Prostate gland (tissue), 2 donors: ENCODE measurements at regions not wholly inside any gene's neighbourhood (a gene's known extent, or its start where the extent isn't known, plus 50 kb on each side); places are given as distances from the start of the nearest gene placed in this dataset.

Source experiments
- CTCF ChIP-seq, 4 experiments: fragments of 200-600 bp in 2 of 4; fragments of 450-650 bp in 2 of 4; sonication (generic) in 2 of 4; IDR thresholded peaks; 1 replicate in 3 of 4; 2 replicates in 1 of 4; pipeline ENCODE4 v1.5.1; 2016 to 2019; ENCODE audit warnings: antibody characterized with exemption in 4 of 4, mild to moderate bottlenecking in 2 of 4, moderate library complexity in 2 of 4
- POLR2A ChIP-seq: fragments of 450-650 bp; IDR thresholded peaks from one replicate; pipeline ENCODE4 v1.6.1; 2016; ENCODE audit warnings: antibody characterized with exemption, mild to moderate bottlenecking
- POLR2AphosphoS5 ChIP-seq: sonication (generic); formaldehyde crosslinking; IDR thresholded peaks from one replicate; pipeline ENCODE4 v1.6.1; 2017; ENCODE audit warnings: antibody characterized with exemption

- TF ChIP-seq CTCF (IDR thresholded peaks at IDR 0.05) = no peak
- no peak for TF ChIP-seq POLR2AphosphoS5
- TF ChIP-seq POLR2A = no peak
These were observed 827.5 kb upstream of the SALL3 start for GRCh38 chr18:78151948-78152725.
